ENCODE measurements at regions not wholly inside any gene's neighbourhood (a gene's known extent, or its start where the extent isn't known, plus 50 kb on each side); places are given as distances from the start of the nearest gene placed in this dataset.

GRCh38 chr7:118572604-118573003 is 348.1 kb downstream of the ANKRD7 start:
- Histone ChIP-seq H3K27ac (ENCODE audit: low read depth in 1 of 2, low read length in 2 of 2) (no peak overlapping the region), H3K9me3 (ENCODE audit: control insufficient read depth in 4 of 4, low read length in 3 of 4) (no peaks in the 10 kb centered on the region), H3K27me3 (ENCODE audit: control insufficient read depth in 4 of 4, insufficient read depth in 4 of 4, low read length in 3 of 4) (no peaks in the 10 kb centered on the region), H3K4me3 (ENCODE audit: low read depth in 1 of 3, low read length in 3 of 3) (no peak overlapping the region), H3K4me1 (ENCODE audit: control insufficient read depth in 4 of 4, insufficient read depth in 4 of 4, low read length in 3 of 4) (no peaks in the 10 kb centered on the region), H3K9ac (ENCODE audit: low read depth in 1 of 2, low read length in 2 of 2) (no peak overlapping the region), H3K36me3 (ENCODE audit: control insufficient read depth in 4 of 4, insufficient read depth in 3 of 4, low read depth in 1 of 4, low read length in 3 of 4) (no peaks in the 10 kb centered on the region)
- DNase-seq (ENCODE audit: low spot score), result no peak
- TF ChIP-seq NR2F2 (IDR thresholded peaks at IDR 0.05), result no peak
- no peak for TF ChIP-seq FOXA2 (IDR thresholded peaks at IDR 0.05)
- TF ChIP-seq TAF1 (conservative IDR thresholded peaks at IDR 0.05), result no peak
- TF ChIP-seq FOXA1 (IDR thresholded peaks at IDR 0.05), result no peak
- no peak for TF ChIP-seq GABPA (IDR thresholded peaks at IDR 0.05 in 1 of 2, conservative IDR thresholded peaks at IDR 0.05 in 1 of 2)
- TF ChIP-seq YY1 (IDR thresholded peaks at IDR 0.05), result no peak
- TF ChIP-seq ATF3 (IDR thresholded peaks at IDR 0.05), result no peak
- no peak for TF ChIP-seq HNF4G (IDR thresholded peaks at IDR 0.05)
- no peak for TF ChIP-seq RXRA (IDR thresholded peaks at IDR 0.05)
- no peak for TF ChIP-seq REST (IDR thresholded peaks at IDR 0.05)
- TF ChIP-seq JUND (IDR thresholded peaks at IDR 0.05), result no peak
- TF ChIP-seq SP1 (IDR thresholded peaks at IDR 0.05), result no peak
- no peak for TF ChIP-seq CTCF (IDR thresholded peaks at IDR 0.05; ENCODE audit: low read depth, low read length, missing input control)
- TF ChIP-seq ZBTB33 (IDR thresholded peaks at IDR 0.05), result no peak
- TF ChIP-seq EGR1 (IDR thresholded peaks at IDR 0.05; ENCODE audit: low read depth in 2 of 2), result no peak
- WGBS, result 55% methylated on average over 1 of the region's 1 CpG

GRCh38 chr7:118573085-118573484 is 348.6 kb downstream of the ANKRD7 start:
- H3K27me3 ChIP-seq (ENCODE audit: control insufficient read depth in 4 of 4, insufficient read depth in 4 of 4, low read length in 3 of 4), result no peaks in the 10 kb centered on the region
- no peak overlapping the region for H3K9ac ChIP-seq (ENCODE audit: low read depth in 1 of 2, low read length in 2 of 2)
- H3K4me3 ChIP-seq (ENCODE audit: low read depth in 1 of 3, low read length in 3 of 3), result no peak overlapping the region
- no peaks in the 10 kb centered on the region for H3K4me1 ChIP-seq (ENCODE audit: control insufficient read depth in 4 of 4, insufficient read depth in 4 of 4, low read length in 3 of 4)
- H3K9me3 ChIP-seq (ENCODE audit: control insufficient read depth in 4 of 4, low read length in 3 of 4), result no peaks in the 10 kb centered on the region
- TF ChIP-seq SP1 (IDR thresholded peaks at IDR 0.05), result no peak
- TF ChIP-seq GABPA (IDR thresholded peaks at IDR 0.05 in 1 of 2, conservative IDR thresholded peaks at IDR 0.05 in 1 of 2), result no peak
- TF ChIP-seq REST (IDR thresholded peaks at IDR 0.05), result no peak
- no peak for TF ChIP-seq YY1 (IDR thresholded peaks at IDR 0.05)
- no peak for TF ChIP-seq TAF1 (conservative IDR thresholded peaks at IDR 0.05)
- no peak for TF ChIP-seq ATF3 (IDR thresholded peaks at IDR 0.05)
- WGBS, result 69% methylated on average over 5 of the region's 5 CpGs
- DNase-seq (ENCODE audit: low spot score), result no peak
- no peak overlapping the region for H3K27ac ChIP-seq (ENCODE audit: low read depth in 1 of 2, low read length in 2 of 2)
- no peaks in the 10 kb centered on the region for H3K36me3 ChIP-seq (ENCODE audit: control insufficient read depth in 4 of 4, insufficient read depth in 3 of 4, low read depth in 1 of 4, low read length in 3 of 4)

Data from liver (tissue), 8 donors.